ENCODE measurements at regions not wholly inside any gene's neighbourhood (a gene's known extent, or its start where the extent isn't known, plus 50 kb on each side); places are given as distances from the start of the nearest gene placed in this dataset.
A peak's percentile ranks its signal among the peaks of the same experiment; 100 is the strongest.

DNA sequence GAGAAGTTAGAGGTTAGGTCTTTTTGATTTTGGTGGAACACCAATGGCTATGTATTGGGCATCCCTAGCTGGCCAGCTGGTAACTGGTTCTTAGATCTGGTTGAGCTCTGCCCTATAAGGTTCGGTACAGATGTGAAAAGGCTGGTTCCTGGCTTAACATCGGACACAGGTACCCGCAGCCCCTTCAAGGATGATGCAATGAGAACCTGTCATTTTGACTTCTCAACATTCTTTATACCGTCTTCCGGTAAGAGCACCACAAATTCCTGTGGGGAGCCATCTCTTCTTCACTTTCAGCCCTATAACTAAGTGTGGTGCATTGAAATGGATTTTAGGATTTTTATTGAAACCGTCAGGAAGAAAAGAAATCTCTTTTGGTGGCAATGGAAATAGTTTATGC, 222.8 kb downstream of the ADAMTS9 start:
- DNase-seq (ENCODE audit: low spot score): no peak

DNA sequence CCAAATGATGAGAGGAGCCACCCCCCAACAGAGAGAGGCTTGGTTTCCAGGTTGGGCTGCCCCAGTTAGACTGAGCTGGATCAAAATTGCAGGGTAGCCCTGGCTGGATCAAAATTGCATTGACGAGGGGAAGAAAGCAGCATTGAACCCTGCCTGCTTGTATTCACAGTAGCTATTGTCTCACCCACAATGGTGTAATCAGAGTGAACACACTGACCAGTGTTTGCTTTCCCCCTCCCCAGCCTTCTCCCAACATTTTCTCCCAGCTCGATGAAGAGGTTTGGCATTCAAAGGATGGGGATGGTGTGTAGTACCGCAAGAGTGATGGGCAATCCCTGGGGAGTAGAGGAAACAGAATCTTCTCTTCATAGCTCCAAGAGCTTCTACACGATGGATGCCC, 223.8 kb downstream of the ADAMTS9 start:
- no peak for DNase-seq (ENCODE audit: low spot score)

DNA sequence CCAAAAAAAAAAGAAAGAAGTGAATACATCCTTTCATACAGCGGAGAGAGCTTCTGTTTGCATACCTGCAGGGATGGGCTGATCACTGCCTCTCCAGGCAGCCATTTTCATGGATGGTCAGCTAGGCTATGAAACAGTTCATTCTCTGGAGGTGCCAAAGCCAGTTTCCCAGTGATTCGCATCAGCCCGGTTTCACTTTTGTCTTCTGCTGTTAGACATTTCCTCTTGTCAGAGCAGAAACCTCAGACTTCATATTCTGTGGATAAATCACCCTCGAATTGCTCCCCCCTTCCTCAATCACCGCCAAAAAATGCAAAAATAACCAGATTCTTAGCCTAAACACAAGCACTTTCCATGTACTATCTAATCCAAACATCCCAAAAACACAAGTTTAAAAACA, 225.6 kb downstream of the ADAMTS9 start:
- DNase-seq (ENCODE audit: low spot score): peak; percentile 77

DNA sequence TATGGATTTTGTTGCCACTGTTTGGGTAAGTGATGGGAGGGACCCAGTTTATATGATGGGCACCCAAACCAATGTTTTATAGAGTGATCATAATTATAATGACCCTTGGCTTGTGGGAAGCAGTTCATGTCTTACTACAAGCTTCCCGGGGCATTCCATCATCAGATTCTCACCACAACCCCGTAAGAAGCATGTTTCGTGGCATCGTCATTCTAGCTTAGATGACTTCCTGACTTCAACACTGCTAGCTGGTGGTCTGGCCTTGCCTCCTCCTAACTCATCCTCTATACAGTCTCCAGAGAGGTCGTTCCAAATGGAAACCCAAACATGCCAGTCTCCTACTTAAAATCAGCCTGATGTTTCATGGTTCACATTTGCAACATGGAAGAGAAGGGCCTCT, 226.9 kb downstream of the ADAMTS9 start:
- DNase-seq (ENCODE audit: low spot score): peak; percentile 69

DNA sequence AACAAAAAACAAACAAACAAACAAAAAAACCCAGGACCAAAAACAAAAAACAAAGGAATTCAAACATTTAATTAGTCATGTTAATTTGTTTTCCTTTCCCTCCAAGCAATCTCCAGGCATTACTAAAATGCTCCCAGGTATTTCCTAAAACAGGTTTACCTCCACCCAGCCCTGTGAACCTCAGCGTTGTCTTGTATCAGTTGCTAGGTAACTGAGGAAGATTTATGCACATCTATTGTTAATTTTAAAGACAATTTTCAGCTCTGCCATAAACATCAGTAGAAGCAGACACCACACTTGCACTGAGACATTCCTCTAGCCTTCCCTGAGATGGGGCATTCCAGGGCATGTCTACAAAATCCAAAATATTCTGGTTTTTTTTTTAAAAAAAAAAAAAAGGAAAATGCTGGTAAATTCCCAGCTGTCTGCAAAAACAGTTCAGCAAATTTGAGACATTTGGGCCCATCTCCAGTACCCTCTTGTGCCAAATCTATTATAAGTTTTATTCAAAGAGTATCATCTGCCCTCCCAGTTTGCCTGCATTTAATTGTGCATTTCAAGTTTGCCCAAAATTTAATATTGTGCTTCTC, 227.6 kb downstream of the ADAMTS9 start:
- DNase-seq (ENCODE audit: low spot score): no peak

- DNase-seq (ENCODE audit: low spot score): peak; percentile 52
These were observed 228.1 kb downstream of the ADAMTS9 start for GRCh38 chr3:64459711-64460110.

DNA sequence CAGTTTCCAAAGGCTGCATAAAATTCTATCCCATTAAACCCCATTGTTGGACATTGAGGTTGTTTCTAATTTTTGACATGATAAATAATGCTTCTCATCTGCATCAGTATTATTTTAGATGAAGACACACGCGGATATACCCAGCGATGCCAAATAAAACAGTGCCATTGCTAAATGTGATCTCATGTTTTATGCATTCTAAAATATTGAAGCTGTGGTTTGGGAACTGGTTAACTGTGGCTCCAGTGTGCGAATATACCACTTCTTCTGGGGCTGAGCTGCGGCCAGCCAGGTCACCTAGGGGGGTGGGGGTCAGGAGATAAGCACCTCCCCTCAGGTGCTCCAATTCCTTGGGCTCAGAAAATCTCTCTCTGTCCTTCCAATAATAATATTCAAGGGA, 230.0 kb downstream of the ADAMTS9 start:
- no peak for DNase-seq (ENCODE audit: low spot score)

- DNase-seq (ENCODE audit: low spot score): no peak
These were observed 231.1 kb downstream of the ADAMTS9 start for GRCh38 chr3:64456674-64457073.

GRCh38 chr3:64455351-64455750, 230.1 kb upstream of the PRICKLE2 start:
- DNase-seq (ENCODE audit: low spot score): no peak

- DNase-seq (ENCODE audit: low spot score): no peak
These were observed 229.5 kb upstream of the PRICKLE2 start for GRCh38 chr3:64454768-64455167.

DNA sequence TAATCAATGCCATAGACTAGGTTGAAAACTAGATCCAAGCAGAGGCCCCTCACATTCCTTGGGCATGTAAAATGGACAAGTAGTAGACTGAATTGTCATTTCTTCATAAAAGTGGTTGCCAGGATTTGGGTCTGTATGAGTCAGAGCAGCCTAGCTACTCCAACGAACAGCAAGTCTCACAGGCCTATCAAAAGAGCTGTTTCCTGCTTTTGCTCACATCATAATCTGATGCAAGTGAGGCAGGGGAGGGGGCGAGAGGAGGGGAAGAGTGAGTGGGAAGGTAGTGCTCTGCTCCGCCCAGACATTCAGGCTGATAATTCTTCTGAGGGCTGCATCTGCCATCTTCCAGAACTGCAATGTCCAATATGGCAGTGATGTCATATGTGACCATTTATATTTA, 228.9 kb upstream of the PRICKLE2 start:
- peak; percentile 60 for DNase-seq (ENCODE audit: low spot score)

- no peak for DNase-seq (ENCODE audit: low spot score)
These were observed 226.2 kb upstream of the PRICKLE2 start for GRCh38 chr3:64451283-64452012.

DNA sequence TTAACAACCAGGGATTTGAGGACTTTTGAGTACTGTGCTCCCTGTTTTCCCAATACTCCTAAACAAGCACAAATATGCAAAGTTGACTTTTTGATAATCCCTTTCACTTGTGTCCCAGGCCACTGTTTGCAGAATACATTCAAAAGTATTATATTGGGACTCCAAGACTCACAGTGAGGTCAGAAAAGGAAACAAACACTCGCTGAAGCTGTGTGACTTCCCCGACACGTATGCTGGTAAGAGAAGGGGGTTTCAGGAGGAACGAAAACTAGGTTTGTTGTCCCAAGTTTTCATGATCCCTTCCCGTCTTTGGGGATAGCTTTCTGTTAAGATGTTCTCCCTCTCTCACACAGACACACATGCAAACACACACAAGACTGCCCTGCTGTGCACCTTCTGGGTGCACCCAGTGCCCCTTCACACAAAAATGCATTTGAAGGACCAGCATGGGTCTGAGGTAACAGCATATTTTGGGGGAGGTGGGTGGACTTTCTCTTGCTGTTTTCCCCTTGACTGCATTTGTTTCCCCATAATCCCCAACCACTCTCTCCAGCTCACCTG, 225.2 kb upstream of the PRICKLE2 start:
- no peak for DNase-seq (ENCODE audit: low spot score)

DNA sequence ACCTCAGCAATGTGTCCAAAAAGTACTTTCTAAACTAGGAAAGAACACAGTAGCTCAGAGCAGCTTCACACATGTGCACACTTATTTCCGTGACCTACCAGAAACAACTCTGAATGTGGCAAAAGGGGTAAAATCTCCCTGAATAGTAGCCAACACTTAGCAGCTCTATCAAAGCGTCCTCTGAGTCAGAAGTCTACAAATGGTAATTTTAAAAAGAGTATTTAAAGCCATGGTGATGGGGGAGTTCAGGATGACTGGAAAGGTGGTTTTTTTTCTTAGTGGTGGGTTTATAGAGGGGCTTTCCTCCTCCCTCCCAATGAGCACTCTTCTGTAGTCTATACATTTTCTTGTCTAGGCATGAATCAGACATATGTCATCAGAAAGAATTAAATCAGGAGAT, 223.8 kb upstream of the PRICKLE2 start:
- DNase-seq (ENCODE audit: low spot score): no peak

GRCh38 chr3:64445944-64446300, 220.7 kb upstream of the PRICKLE2 start:
- DNase-seq (ENCODE audit: low spot score): no peak

GRCh38 chr3:64445109-64445943, 220.1 kb upstream of the PRICKLE2 start:
- DNase-seq (ENCODE audit: low spot score): peak; percentile 62

DNA sequence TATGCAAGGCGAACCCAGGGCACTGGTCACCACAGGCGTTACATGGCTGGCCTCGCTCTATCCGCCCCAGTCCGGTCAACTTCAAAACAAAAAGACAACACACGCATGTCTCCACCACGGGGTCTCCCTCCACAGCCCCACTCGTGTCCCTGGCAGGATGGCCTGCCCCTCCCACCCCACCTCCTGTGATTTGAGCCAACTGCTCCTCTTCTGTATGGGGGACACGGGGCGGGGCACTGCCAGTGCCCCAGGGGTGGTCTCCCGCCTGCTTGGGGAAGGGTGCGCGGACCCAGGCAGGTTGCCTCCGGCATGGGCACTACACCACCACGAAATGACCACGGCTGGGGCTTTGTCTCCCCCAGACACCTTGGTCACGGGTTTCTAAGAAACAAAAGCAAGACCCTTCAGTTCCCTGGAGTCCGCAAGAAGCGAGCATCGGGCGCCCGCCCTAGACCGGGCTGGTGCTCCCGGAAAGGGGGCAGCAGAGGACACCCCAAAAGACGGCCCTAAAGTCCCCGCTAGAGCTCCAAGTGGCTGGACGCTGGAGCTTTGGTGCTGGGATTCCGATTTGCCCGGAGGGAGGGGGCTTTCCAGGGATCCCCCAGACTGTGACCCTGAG, 219.3 kb upstream of the PRICKLE2 start:
- DNase-seq (ENCODE audit: low spot score): peak; percentile 20

DNA sequence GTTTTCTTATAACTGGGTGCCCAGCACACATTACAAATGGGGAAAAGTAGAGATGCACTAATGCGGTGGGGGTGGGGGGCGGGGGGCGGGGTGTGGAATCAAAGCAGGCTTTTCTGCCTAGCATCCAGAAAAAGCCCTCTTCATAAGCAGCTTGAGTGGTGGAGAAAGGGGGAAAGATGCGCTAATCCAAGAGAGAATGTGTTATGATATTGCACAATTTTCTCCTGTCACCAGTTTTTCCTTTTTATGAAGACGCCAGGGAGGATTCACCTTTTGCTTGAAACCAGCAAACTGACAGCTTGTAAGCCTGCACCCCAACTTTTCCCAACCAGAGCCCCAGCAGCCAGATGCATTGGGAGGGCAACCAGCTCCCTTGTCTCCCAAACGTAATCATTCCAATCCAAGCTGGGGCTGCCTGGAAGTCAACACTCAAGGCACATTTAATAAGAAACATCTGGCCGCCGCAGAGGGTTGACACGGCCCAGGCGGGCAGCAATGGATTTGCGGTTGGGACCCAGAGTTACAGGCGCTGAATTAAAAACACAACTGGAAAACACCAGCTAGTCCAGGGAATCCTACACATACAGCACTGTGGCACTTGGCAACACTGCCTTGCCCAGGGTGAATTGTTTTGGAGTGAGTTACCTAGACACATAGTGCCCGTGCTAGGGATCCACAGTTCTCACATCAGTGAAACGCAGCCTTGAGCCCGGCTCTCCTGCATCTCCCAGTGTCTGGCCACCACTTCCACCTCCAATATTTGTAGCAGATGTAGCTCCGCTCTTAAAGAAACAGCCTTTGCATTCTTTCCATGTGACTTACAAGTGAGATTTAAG, 218.5 kb upstream of the PRICKLE2 start:
- DNase-seq (ENCODE audit: low spot score): peak; percentile 87

DNA sequence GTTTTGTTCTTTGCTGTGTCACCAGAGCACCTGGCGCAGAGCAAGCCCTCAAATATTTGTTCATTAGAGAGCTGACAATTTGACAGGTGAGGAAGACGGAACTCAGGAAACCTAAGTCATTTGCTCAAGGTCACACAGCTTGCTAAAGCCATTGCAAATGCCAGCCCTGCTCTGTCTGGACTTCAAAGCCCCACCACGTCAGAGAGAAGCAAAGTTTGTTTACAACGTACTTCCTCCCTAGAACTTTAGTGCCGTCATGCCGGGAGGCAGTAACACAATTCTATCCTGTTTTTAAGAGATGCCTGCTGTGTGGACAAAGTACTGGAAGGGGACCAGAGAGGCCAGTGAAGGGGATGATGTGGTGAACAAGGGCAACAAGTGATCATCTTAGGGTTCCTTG, 216.6 kb upstream of the PRICKLE2 start:
- no peak for DNase-seq (ENCODE audit: low spot score)

DNA sequence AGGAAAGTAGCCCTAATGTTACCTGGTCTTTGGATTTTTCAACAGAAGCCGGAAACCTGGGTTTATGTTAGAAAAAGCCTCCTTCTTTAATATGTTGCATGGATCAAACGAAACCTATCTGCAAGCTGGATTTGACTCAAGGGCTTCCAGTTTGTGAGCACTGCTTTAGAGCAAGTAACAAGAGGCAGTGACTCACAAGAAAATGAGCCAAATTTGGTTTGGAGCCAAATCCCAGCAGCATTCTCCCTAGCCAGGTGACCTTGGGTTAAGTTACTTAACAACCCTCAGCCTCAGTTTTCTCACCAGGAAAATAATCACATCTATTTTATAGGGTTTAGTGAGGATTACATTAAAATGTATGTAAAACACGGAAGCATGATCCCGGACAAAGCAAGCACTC, 215.2 kb upstream of the PRICKLE2 start:
- peak; percentile 34 for DNase-seq (ENCODE audit: low spot score)

DNA sequence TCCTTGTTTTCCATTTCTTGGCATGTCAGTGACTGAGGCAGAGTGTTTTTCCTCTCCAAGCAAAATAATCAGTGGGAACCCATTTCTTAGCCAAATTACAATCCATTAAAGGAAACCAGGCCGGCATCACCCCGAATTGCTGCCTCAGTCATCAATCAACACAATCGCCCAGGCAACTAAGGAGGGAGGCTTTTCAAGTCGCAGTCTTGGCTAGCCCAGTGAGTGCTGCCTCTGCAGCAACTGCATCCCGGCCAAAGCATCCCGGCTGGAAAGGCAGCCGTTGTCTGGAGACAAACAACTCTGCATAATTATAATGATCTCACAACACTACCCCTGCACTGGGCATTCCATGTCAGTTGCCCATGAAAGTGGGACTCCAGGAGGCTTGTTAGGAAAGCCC, 213.5 kb upstream of the PRICKLE2 start:
- no peak for DNase-seq (ENCODE audit: low spot score)

DNA sequence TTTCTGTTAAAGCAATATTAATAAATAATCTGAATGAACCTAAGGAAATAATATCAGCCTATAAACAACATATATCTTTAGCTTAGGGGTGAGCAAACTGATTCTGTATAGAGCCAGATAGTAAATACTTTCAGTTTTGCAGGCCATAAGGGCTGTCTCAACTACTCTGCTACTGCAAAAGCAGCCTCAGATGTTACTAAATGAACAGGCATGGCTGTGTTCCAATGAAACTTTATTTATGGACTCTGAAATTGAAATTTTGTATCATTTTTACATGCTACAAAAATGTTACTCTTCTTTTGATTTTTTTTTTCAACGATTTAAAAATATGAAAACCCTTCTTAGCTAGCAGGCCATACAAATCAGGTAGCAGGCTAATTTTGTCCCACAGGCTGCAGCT, 212.8 kb upstream of the PRICKLE2 start:
- DNase-seq (ENCODE audit: low spot score): no peak
